Liver (tissue), 8 donors: ENCODE measurements at regions not wholly inside any gene's neighbourhood (a gene's known extent, or its start where the extent isn't known, plus 50 kb on each side); places are given as distances from the start of the nearest gene placed in this dataset.

ENCODE experiments used
- DNase-seq: peaks from one replicate; pipeline ENCODE4 v3.0.0-alpha.2; 2017; ENCODE audit warnings: low spot score
- H3K27ac ChIP-seq, 2 donors: one replicate each; pipeline ENCODE4 v1.7.0; 2013; ENCODE audit warnings: inconsistent platforms in 2 of 2, low read length in 2 of 2, control low read depth in 1 of 2, low read depth in 1 of 2, mild to moderate bottlenecking in 1 of 2
- H3K27me3 ChIP-seq, 4 donors: one replicate each; pipeline versions ENCODE4 v1.6.1 to v1.7.0; 2013; ENCODE audit warnings: low read length in 3 of 4, inconsistent platforms in 1 of 4, mild to moderate bottlenecking in 1 of 4, moderate library complexity in 1 of 4; ENCODE audit not compliant: control insufficient read depth in 4 of 4, insufficient read depth in 4 of 4
- H3K36me3 ChIP-seq, 4 donors: one replicate each; pipeline versions ENCODE4 v1.6.1 to v1.7.0; 2013; ENCODE audit warnings: low read length in 3 of 4, mild to moderate bottlenecking in 3 of 4, low read depth in 1 of 4, moderate library complexity in 1 of 4; ENCODE audit not compliant: control insufficient read depth in 4 of 4, insufficient read depth in 3 of 4
- H3K4me1 ChIP-seq, 4 donors: one replicate each; pipeline versions ENCODE4 v1.6.1 to v1.7.0; 2013; ENCODE audit warnings: low read length in 3 of 4, mild to moderate bottlenecking in 3 of 4, moderate library complexity in 1 of 4; ENCODE audit not compliant: control insufficient read depth in 4 of 4, insufficient read depth in 4 of 4
- H3K4me3 ChIP-seq, 3 donors: one replicate each; pipeline versions ENCODE4 v1.6.1 to v1.7.0; 2013; ENCODE audit warnings: low read length in 3 of 3, control low read depth in 1 of 3, low read depth in 1 of 3, mild to moderate bottlenecking in 1 of 3
- H3K9ac ChIP-seq, 2 donors: one replicate each; pipeline ENCODE4 v1.7.0; 2013; ENCODE audit warnings: low read length in 2 of 2, mild to moderate bottlenecking in 2 of 2, moderate library complexity in 2 of 2, control low read depth in 1 of 2, low read depth in 1 of 2
- H3K9me3 ChIP-seq, 4 donors: one replicate each; pipeline versions ENCODE4 v1.6.1 to v1.7.0; 2013; ENCODE audit warnings: low read length in 3 of 4; ENCODE audit not compliant: control insufficient read depth in 4 of 4
- HNF4A ChIP-seq, 2 donors: conservative IDR thresholded peaks; 2 replicates each; pipeline ENCODE4 v1.6.1; 2016; ENCODE audit warnings: antibody characterized with exemption in 2 of 2, mild to moderate bottlenecking in 2 of 2
- HNF4G ChIP-seq: IDR thresholded peaks from 2 replicates; pipeline ENCODE4 v1.6.1; 2016; ENCODE audit warnings: antibody characterized with exemption
- NR2F2 ChIP-seq: IDR thresholded peaks from 2 replicates; pipeline ENCODE4 v1.6.1; 2016; ENCODE audit warnings: antibody characterized with exemption
- RAD21 ChIP-seq, 2 donors: IDR thresholded peaks; 2 replicates each; pipeline ENCODE4 v1.6.1; 2016; ENCODE audit warnings: antibody characterized with exemption in 2 of 2, mild to moderate bottlenecking in 2 of 2
- RXRA ChIP-seq, 2 donors: IDR thresholded peaks; 2 replicates each; pipeline ENCODE4 v1.6.1; 2017 to 2018; ENCODE audit warnings: antibody characterized with exemption in 2 of 2, mild to moderate bottlenecking in 1 of 2
- YY1 ChIP-seq: IDR thresholded peaks from 2 replicates; pipeline ENCODE4 v1.6.1; 2016; ENCODE audit warnings: antibody characterized with exemption, mild to moderate bottlenecking
- ZBTB33 ChIP-seq: IDR thresholded peaks from 2 replicates; pipeline ENCODE4 v1.6.1; 2016; ENCODE audit warnings: antibody characterized with exemption
- WGBS: extraction: QIAGEN DNeasy Blood & Tissue Kit; methylation state at CpG from one replicate; pipeline ENCODE4 v1.1.7; 2013; 5-methylcytosine and 5-hydroxymethylcytosine counted together
- TF ChIP-seq, protein P1 (sequence below): IDR thresholded peaks from 2 replicates; pipeline ENCODE4 v1.6.1; 2016; ENCODE audit warnings: antibody characterized with exemption
- TF ChIP-seq, protein P2 (sequence below): fragments of 150-350 bp; IDR thresholded peaks from 2 replicates; pipeline ENCODE4 v1.5.1; 2017; ENCODE audit warnings: improper control_type of control experiment, low read depth, low read length; ENCODE audit not compliant: missing input control
- donor health status: healthy.
- donor health status: healthy.
- donor health status: healthy.
- donor health status: healthy.
- donor health status: healthy.

DNA sequence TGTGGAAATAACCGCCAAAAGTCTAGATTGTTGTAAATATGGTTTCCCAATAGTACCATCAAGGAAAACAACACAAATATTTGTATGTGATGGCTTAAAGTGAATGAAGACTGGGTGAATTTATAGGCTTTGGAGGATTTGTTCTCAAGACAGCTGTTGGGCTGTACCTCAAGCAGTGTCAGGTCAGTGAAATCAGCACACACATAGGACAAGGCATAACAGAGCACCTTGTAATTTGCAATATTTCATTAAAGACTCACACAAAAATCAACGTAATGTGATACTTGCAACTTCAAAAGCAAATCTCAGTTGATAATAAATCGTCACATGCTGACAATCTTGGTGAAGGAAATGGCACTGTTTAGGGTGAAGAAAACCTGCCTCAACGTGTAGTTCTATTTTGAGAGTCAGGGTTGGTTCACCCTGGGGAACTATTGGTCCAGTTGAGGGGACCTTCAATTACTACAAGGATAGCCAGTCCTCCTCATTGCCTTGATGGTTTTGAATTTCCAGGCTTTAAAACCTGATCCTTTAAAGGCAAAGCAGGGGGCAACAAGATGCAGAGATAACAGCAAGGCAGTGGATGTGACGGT lies 126.8 kb upstream of the ST6GAL2 start:
- Histone ChIP-seq H3K36me3 (no peaks in the 10 kb centered on the region), H3K9ac (no peak overlapping the region), H3K9me3 (no peaks in the 10 kb centered on the region), H3K27me3 (peaks cover 0 to 5% (median 0%) of the 10 kb centered on the region in 4 donors), H3K4me3 (no peak overlapping the region), H3K27ac (no peak overlapping the region), H3K4me1 (no peaks in the 10 kb centered on the region)
- DNase-seq = no peak
- TF ChIP-seq RXRA (IDR thresholded peaks at IDR 0.05) = no peak
- no peak for TF ChIP-seq ZBTB33
- TF ChIP-seq NR2F2 = no peak
- TF ChIP-seq HNF4G = no peak
- TF ChIP-seq HNF4A (conservative IDR thresholded peaks at IDR 0.05) = no peak
- WGBS = 64% methylated on average over 5 of the region's 5 CpGs

- Histone ChIP-seq H3K9me3 (no peaks in the 10 kb centered on the region), H3K4me3 (no peak overlapping the region), H3K4me1 (no peaks in the 10 kb centered on the region), H3K27ac (no peak overlapping the region), H3K27me3 (peaks cover 0 to 2% (median 0%) of the 10 kb centered on the region in 4 donors), H3K9ac (no peak overlapping the region), H3K36me3 (no peaks in the 10 kb centered on the region)
- no peak for DNase-seq
- WGBS = 44% methylated on average over 2 of the region's 2 CpGs
- TF ChIP-seq, protein P1, sequence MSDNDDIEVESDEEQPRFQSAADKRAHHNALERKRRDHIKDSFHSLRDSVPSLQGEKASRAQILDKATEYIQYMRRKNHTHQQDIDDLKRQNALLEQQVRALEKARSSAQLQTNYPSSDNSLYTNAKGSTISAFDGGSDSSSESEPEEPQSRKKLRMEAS = no peak
- TF ChIP-seq ZBTB33 = no peak
- TF ChIP-seq YY1 = no peak
- TF ChIP-seq RAD21 (IDR thresholded peaks at IDR 0.05) = no peak
These were observed 127.9 kb upstream of the ST6GAL2 start for GRCh38 chr2:107013884-107014283.

- Histone ChIP-seq H3K36me3 (no peaks in the 10 kb centered on the region), H3K4me1 (no peaks in the 10 kb centered on the region), H3K9me3 (no peaks in the 10 kb centered on the region), H3K9ac (no peak overlapping the region), H3K27me3 (no peaks in the 10 kb centered on the region), H3K27ac (no peak overlapping the region), H3K4me3 (no peak overlapping the region)
- WGBS = 70% methylated on average over 4 of the region's 4 CpGs
- DNase-seq = no peak
- TF ChIP-seq RAD21 (IDR thresholded peaks at IDR 0.05) = no peak
- no peak for TF ChIP-seq YY1
- no peak for TF ChIP-seq HNF4G
- TF ChIP-seq NR2F2 = no peak
- TF ChIP-seq, protein P2, sequence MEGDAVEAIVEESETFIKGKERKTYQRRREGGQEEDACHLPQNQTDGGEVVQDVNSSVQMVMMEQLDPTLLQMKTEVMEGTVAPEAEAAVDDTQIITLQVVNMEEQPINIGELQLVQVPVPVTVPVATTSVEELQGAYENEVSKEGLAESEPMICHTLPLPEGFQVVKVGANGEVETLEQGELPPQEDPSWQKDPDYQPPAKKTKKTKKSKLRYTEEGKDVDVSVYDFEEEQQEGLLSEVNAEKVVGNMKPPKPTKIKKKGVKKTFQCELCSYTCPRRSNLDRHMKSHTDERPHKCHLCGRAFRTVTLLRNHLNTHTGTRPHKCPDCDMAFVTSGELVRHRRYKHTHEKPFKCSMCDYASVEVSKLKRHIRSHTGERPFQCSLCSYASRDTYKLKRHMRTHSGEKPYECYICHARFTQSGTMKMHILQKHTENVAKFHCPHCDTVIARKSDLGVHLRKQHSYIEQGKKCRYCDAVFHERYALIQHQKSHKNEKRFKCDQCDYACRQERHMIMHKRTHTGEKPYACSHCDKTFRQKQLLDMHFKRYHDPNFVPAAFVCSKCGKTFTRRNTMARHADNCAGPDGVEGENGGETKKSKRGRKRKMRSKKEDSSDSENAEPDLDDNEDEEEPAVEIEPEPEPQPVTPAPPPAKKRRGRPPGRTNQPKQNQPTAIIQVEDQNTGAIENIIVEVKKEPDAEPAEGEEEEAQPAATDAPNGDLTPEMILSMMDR = no peak
These were observed 132.4 kb upstream of the ST6GAL2 start for GRCh38 chr2:107018366-107018765.
